Stomach (tissue), 4 donors: ENCODE measurements at regions not wholly inside any gene's neighbourhood (a gene's known extent, or its start where the extent isn't known, plus 50 kb on each side); places are given as distances from the start of the nearest gene placed in this dataset.

Experiments
- CTCF ChIP-seq, 7 experiments: fragments of 450-650 bp in 4 of 7; fragments of 200-600 bp in 3 of 7; sonication (generic) in 3 of 7; IDR thresholded peaks; one replicate each; pipeline ENCODE4 v1.5.1; 2016 to 2019; ENCODE audit warnings: antibody characterized with exemption in 7 of 7, control low read depth in 2 of 7, mild to moderate bottlenecking in 1 of 7
- POLR2A ChIP-seq, 4 donors: fragments of 450-650 bp; IDR thresholded peaks; one replicate each; pipeline ENCODE4 v1.6.1; 2016; ENCODE audit warnings: antibody characterized with exemption in 4 of 4, control low read depth in 2 of 4, mild to moderate bottlenecking in 1 of 4, moderate library complexity in 1 of 4
- POLR2AphosphoS5 ChIP-seq, 3 donors: sonication (generic); formaldehyde crosslinking; IDR thresholded peaks; one replicate each; pipeline ENCODE4 v1.6.1; 2016; ENCODE audit warnings: antibody characterized with exemption in 3 of 3

DNA sequence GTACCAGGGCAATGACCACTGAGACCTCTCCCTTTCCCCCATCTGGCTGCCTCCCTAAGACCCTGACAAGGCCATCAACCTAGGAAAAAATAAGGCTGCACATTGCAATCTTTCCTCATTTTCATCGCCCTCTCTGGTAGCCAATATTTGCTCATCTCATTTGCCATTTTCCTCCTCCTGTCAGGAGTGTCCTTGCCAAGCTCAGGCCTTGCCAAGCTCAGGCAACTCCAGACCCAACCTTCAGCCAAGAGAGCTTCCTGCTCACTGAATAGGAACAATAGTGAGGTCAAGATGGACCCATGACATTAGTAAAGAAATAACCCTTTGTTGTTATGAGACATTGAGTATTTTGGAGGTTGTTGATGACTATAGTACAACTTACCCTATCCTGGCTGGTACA lies 380.3 kb downstream of the RSL24D1 start:
- no peak for TF ChIP-seq POLR2AphosphoS5 (IDR thresholded peaks at IDR 0.05)
- TF ChIP-seq POLR2A (IDR thresholded peaks at IDR 0.05) = no peak
- no peak for TF ChIP-seq CTCF (IDR thresholded peaks at IDR 0.05)
